ENCODE measurements at regions not wholly inside any gene's neighbourhood (a gene's known extent, or its start where the extent isn't known, plus 50 kb on each side); places are given as distances from the start of the nearest gene placed in this dataset.
"Not testable (repeated sequence)": the region's sequence is repeated elsewhere in the genome, so short reads cannot be mapped to it uniquely, and the experiment has no call there.

DNA sequence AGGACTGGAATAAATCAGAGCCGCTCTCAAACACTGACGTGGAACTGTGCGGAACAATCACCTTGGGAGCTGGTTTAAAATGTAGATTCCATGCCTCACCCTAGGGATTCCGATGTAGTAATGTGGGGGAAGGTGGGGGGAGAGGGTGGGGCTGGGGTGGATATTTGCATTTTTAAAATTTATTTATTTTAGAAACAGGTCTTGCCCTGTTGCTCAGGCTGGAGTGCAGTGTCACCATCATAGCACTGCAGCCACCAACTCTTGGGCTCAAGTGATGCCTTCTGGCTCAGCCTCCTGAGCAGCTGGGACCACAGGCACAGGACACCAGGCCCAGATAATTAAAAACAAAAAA is 101.9 kb upstream of the SEC22B start:
- not testable (repeated sequence) for DNase-seq (ENCODE audit: low read depth in 2 of 2)

DNA sequence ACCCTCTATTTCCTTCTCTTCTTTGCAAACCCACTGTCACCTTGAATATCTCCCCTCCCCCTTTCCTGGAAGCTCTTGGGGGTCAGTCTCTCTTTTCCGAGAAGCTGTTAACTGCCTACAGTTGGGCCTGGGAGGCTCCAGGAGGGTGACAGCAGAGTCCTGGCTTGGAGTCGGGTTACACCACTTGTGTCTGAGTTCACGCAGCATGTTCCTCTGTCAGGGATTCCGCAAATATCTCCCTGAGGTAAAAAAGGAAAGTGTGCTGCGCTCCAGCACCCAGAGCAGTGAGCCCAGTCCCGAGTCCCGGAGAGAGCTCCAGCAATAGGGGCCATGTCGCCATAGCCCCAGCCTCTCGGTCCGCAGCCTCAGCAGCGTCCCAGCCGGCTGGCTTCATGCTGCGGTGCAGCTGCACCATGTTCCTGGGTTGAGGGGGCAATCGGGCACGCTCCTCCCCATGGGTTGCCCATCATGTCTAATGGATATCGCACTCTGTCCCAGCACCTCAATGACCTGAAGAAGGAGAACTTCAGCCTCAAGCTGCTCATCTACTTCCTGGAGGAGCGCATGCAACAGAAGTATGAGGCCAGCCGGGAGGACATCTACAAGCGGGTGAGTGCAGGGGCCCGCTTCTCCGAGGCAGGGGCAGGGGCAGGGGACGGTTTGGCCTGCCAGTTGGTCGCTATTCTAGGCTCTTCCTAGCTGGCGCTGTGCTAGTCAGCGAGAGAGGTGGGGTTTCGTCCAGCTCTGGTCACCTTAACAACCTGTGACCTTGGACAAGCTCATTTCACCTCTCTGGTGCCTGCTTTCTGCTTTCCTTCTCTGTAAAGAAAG is 101.3 kb upstream of the SEC22B start:
- DNase-seq (ENCODE audit: low read depth in 2 of 2): not testable (repeated sequence)

DNA sequence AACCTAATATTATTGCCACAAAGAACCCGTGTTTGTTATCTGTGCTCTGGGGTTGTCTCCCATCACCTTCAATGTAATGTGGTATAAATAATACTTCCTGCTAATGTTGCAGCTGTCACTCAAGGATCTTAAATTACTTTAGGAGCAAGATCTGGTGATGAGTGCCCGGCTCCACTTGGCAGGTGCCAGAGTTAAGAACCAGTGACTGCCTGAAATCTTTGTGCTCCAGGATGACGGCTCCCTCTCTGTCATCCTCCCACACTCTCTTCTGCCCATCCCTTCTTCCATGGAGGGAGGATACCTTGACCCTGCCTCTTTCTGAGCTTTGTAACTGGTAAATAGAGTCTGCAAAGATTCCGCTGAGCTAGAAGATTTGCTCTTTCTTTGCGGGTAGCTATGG is 100.4 kb upstream of the SEC22B start:
- not testable (repeated sequence) for DNase-seq (ENCODE audit: low read depth in 2 of 2)

- DNase-seq (ENCODE audit: low read depth in 2 of 2): not testable (repeated sequence)
Measured at GRCh38 chr1:120274438-120274837, 98.1 kb upstream of the SEC22B start.

- not testable (repeated sequence) for DNase-seq (ENCODE audit: low read depth in 2 of 2)
Measured at GRCh38 chr1:120273363-120273762, 97.0 kb upstream of the SEC22B start.

GRCh38 chr1:120272242-120272641 is 95.9 kb upstream of the SEC22B start:
- not testable (repeated sequence) for DNase-seq (ENCODE audit: low read depth in 2 of 2)

GRCh38 chr1:120271561-120272221 is 95.4 kb upstream of the SEC22B start:
- DNase-seq (ENCODE audit: low read depth in 2 of 2): not testable (repeated sequence)

- not testable (repeated sequence) for DNase-seq (ENCODE audit: low read depth in 2 of 2)
Measured at GRCh38 chr1:120267894-120268551, 91.7 kb upstream of the SEC22B start.

- not testable (repeated sequence) for DNase-seq (ENCODE audit: low read depth in 2 of 2)
Measured at GRCh38 chr1:120264564-120264963, 88.2 kb upstream of the SEC22B start.

DNA sequence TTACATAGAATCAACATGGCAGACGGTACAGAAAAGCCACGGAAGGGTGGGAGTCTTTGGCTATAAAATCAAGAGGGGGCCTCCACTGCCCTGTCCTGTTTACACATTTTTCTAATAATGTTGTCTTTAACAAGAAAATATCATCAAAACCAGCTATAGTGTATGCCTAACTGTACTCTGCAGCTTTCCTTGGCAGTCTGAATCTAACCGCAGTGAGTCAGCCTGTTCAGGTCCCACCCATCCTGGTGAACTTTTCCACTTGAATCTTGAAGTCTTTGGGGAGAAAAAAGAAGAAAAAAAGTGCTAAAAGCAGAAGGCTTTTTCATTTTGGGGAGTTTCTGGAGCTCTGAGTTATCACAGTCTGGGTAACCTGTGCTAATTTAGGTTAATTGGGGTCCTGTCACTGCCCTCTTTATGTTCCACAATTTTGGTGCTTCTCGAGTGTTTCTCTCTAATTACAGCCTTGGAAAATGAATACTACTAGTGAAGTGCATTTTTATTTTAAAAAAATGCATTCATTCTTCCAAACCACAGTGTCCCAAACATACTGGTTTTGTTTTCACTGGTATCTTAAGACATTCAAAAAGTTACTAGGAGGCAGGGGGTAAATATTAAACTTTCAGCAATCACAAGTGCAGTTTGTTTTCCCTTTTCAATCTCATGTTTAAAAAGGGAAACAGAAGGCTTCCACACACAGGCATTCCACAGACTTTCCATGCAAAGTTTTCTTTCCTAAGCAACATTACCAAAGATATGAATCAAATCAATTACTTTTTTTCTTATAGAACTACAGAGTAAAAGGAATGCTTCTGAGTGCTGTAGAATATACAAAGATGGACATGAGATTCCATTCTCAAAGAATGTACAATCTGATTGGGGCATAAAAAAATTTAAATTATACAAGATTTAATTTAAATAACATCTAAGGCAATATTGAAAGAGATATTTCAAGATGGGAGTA is 86.8 kb upstream of the SEC22B start:
- DNase-seq (ENCODE audit: low read depth in 2 of 2): not testable (repeated sequence)

- not testable (repeated sequence) for DNase-seq (ENCODE audit: low read depth in 2 of 2)
Measured at GRCh38 chr1:120257778-120258105, 81.4 kb upstream of the SEC22B start.

GRCh38 chr1:120257064-120257777 is 80.9 kb upstream of the SEC22B start:
- not testable (repeated sequence) for DNase-seq (ENCODE audit: low read depth in 2 of 2)

- not testable (repeated sequence) for DNase-seq (ENCODE audit: low read depth in 2 of 2)
Measured at GRCh38 chr1:120250756-120251155, 74.4 kb upstream of the SEC22B start.

DNA sequence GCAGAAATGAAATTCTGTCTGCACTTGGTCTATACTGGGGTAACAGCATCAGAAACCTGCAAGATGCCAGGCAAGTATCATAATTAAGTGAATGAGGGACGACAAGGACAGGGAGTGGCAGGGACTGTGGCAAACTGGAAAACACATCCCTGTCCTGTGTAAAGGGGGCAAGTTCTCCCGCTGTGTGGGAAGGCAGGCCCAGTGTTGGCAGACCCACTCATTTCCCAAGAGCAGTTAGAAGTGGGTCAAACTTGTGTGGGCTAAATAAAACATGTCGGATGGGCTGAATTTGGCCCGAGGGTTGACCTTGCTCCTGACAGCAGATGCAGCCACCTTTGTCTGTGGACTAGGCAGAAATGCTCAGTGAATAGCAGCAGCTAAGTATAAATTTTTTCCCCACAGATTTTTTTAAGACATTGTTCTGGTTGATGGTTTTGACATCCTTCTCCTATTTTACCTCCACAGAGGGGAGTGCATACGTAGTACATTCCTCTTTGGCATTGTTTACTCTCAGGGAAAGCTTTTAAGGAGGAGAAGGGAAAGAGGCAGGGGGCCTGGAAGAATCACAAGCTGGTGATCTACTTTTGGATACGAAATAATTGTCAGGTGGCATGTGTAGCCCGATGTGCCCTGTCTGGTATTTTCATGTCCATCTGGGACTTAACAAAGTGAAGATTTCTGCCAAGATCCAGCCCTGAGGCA is 72.6 kb upstream of the SEC22B start:
- not testable (repeated sequence) for DNase-seq (ENCODE audit: low read depth in 2 of 2)

DNA sequence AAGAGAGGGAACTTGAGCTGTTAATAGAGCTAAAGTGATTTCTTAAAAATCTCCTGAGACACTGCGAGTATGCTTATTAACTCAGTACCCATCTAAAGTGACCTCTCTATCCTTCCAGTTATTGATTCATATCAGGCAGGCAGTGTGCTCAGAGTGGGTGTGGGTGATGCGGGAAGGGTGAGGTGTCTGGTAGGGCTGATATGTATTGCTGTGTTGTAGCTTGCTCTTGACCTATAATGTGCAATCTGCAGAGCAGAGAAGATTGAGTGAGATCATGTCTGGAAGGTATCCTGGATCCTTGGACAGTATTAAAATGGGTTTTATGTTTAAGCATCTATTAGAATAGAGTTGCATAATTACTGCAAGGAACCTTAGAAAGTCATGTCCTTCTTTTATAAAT is 71.9 kb upstream of the SEC22B start:
- DNase-seq (ENCODE audit: low read depth in 2 of 2): not testable (repeated sequence)

DNA sequence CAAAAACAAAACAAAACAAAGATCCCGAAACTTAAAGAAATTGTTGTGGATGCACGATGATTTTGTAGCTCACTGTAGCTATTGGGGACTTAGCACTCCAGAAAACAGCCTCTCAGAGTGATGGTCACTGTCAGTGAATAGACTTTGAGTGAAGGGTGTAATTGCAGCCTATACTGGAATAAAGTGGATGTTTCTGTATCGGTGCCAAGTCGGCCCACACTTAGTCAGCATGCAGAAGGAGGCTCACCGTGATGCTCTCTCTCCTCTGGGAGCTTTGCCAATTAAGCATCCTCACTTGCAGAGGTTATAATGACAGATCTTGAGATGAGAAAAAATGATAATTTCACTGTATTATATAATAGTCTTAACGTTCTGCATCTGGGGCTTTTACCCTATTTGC is 67.5 kb upstream of the SEC22B start:
- DNase-seq (ENCODE audit: low read depth in 2 of 2): not testable (repeated sequence)

GRCh38 chr1:120242582-120242981 is 66.3 kb upstream of the SEC22B start:
- DNase-seq (ENCODE audit: low read depth in 2 of 2): not testable (repeated sequence)

DNA sequence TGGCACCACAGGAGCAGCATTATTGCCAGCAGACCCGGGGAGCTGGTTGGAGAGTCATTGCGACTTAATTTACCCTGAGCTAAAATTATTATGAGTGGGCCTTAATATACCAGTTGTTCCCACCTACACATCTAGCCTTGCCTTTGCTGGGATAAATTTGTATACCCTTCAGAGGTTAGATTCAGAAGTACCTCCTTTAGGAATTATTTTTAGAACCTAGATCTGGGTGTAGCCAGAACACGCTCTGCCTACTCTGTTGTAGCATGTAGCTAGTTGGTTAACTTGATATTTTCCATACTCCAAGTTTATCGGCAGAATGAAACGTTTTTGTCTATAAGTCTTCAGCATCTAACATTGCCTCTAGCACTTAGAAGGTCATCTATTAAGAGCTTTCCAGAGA is 65.5 kb upstream of the SEC22B start:
- DNase-seq (ENCODE audit: low read depth in 2 of 2): not testable (repeated sequence)

- DNase-seq (ENCODE audit: low read depth in 2 of 2): not testable (repeated sequence)
Measured at GRCh38 chr1:120240181-120240580, 63.9 kb upstream of the SEC22B start.

DNA sequence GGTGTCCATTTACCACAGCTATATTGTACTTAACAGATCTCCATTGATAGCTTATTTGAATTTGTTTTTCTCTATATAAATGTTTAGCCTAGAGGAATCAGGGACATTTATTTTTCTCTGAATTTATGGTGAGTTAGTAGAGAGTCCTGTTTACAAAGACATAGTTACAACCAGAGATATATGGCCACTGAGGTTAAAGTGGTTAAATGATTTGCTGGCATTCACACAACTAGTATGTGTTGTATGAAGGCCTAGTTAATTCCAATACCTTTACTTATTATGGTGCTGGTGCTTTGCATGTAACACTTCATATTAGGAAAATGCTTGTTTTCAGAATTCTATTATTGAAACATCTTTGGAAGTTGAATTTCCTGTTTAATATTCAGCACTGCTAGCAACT is 63.0 kb upstream of the SEC22B start:
- not testable (repeated sequence) for DNase-seq (ENCODE audit: low read depth in 2 of 2)
